Tibial artery (tissue), 4 donors: ENCODE measurements at regions not wholly inside any gene's neighbourhood (a gene's known extent, or its start where the extent isn't known, plus 50 kb on each side); places are given as distances from the start of the nearest gene placed in this dataset.

Source experiments
- DNase-seq, 2 donors: peaks; one replicate each; pipeline ENCODE4 v3.0.0-alpha.2; 2019
- H3K27ac ChIP-seq, 2 donors: fragments of 200-600 bp; sonication (generic) in 1 of 2; 1 replicate in 1 of 2; 2 replicates in 1 of 2; pipeline ENCODE4 v1.5.1; 2018 to 2019; ENCODE audit warnings: mild to moderate bottlenecking in 1 of 2
- H3K27me3 ChIP-seq, 2 donors: fragments of 200-600 bp; sonication (generic) in 1 of 2; one replicate each; pipeline versions ENCODE4 v1.5.1 to v1.6.0; 2016 to 2019
- H3K36me3 ChIP-seq, 3 donors: fragments of 200-600 bp; sonication (generic) in 2 of 3; one replicate each; pipeline ENCODE4 v1.5.1; 2016 to 2019; ENCODE audit warnings: mild to moderate bottlenecking in 2 of 3
- H3K4me1 ChIP-seq, 4 donors: fragments of 200-600 bp; sonication (generic) in 2 of 4; 1 replicate in 3 of 4; 2 replicates in 1 of 4; pipeline ENCODE4 v1.5.1; 2016 to 2019
- H3K4me3 ChIP-seq, 2 donors: fragments of 200-600 bp; sonication (generic) in 1 of 2; 1 replicate in 1 of 2; 2 replicates in 1 of 2; pipeline ENCODE4 v1.5.1; 2018 to 2019; ENCODE audit warnings: mild to moderate bottlenecking in 2 of 2
- H3K9me3 ChIP-seq, 3 donors: fragments of 200-600 bp; sonication (generic) in 1 of 3; one replicate each; pipeline ENCODE4 v1.5.1; 2016 to 2019
- intact Hi-C: fragments of 100-400 bp; cut with DNase I; formaldehyde crosslinking; loops from one replicate; pipeline ENCODE4 v1.15.0; 2023; ENCODE audit warnings: low total_unique reads
- TF ChIP-seq, protein P1 (sequence below), 2 experiments: fragments of 200-600 bp in 1 of 2; fragments of 450-650 bp in 1 of 2; IDR thresholded peaks; one replicate each; pipeline ENCODE4 v1.5.1; 2017 to 2019; ENCODE audit warnings: antibody characterized with exemption in 2 of 2, mild to moderate bottlenecking in 1 of 2, moderate library complexity in 1 of 2

DNA sequence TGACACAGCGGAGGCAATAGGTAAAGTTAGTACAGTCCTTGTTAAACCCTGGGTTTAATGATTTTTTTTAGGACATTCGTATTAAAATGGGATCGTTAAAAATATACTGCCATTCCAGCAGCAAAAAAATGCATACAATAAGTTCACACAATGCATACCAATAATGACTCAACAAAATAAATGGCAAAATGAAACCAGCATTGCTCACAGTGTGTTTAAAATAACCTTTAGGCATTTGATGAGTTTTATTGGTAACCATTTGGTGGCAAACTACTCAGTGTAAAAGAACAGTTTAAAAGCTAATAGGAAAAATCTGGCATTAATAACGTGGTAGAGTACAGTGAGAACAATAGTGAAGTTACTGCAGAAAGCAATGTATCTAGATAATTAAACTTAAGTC, 539.0 kb upstream of the PIK3C3 start:
- no peaks in the 10 kb centered on the region for H3K9me3 ChIP-seq
- no peaks in the 10 kb centered on the region for H3K36me3 ChIP-seq
- DNase-seq, result no peak
- no peaks in the 10 kb centered on the region for H3K4me1 ChIP-seq
- no peak overlapping the region for H3K4me3 ChIP-seq
- H3K27me3 ChIP-seq, result no peaks in the 10 kb centered on the region
- intact Hi-C loops, result no loop called here
- H3K27ac ChIP-seq, result no peak overlapping the region
- TF ChIP-seq, protein P1, sequence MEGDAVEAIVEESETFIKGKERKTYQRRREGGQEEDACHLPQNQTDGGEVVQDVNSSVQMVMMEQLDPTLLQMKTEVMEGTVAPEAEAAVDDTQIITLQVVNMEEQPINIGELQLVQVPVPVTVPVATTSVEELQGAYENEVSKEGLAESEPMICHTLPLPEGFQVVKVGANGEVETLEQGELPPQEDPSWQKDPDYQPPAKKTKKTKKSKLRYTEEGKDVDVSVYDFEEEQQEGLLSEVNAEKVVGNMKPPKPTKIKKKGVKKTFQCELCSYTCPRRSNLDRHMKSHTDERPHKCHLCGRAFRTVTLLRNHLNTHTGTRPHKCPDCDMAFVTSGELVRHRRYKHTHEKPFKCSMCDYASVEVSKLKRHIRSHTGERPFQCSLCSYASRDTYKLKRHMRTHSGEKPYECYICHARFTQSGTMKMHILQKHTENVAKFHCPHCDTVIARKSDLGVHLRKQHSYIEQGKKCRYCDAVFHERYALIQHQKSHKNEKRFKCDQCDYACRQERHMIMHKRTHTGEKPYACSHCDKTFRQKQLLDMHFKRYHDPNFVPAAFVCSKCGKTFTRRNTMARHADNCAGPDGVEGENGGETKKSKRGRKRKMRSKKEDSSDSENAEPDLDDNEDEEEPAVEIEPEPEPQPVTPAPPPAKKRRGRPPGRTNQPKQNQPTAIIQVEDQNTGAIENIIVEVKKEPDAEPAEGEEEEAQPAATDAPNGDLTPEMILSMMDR (IDR thresholded peaks at IDR 0.05), result no peak

DNA sequence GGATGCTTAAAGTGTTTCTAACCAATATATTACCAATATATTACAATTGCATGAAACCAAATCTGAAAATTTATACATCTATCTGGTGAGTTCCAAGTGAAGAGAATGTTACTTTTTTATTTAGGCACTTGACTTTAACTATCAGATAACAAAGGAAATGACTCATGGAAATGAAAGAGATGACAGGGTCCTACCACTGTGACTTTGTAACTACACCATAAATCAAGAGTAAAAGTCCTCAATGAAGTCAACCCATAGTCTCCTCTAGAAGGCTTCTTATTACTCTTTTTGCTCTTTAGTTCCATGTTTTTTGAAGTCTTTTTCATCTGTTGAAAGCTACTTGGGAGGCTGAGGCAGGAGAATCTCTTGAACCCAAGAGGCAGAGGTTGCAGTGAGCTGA, 545.0 kb upstream of the PIK3C3 start:
- no peak overlapping the region for H3K4me3 ChIP-seq
- no peaks in the 10 kb centered on the region for H3K27me3 ChIP-seq
- no peaks in the 10 kb centered on the region for H3K4me1 ChIP-seq
- TF ChIP-seq, protein P1 (IDR thresholded peaks at IDR 0.05), result no peak
- H3K36me3 ChIP-seq, result no peaks in the 10 kb centered on the region
- intact Hi-C loops, result no loop called here
- H3K9me3 ChIP-seq, result no peaks in the 10 kb centered on the region
- no peak for DNase-seq
- H3K27ac ChIP-seq, result no peak overlapping the region

DNA sequence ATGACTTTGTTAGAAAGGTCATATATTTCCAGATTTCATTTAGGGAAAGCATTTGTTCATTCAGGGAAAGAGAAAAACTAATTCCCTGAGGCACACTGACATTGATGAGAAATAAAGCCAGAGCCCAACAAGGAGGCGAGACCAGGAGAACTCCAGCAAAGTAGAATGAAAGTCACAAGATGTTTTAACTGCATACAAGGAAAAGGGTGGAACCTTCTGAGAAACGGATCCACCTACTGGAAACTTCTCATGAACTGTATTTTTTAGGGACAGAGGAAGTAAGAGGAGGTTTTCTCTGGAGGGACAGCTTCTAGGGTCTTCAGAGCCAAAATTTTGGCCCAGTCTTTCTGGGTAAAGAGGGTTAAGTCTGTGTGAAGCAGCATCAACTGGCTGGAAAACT, 548.2 kb upstream of the PIK3C3 start:
- no peak overlapping the region for H3K4me3 ChIP-seq
- TF ChIP-seq, protein P1 (IDR thresholded peaks at IDR 0.05), result no peak
- no peak overlapping the region for H3K27ac ChIP-seq
- intact Hi-C loops, result no loop called here
- no peaks in the 10 kb centered on the region for H3K4me1 ChIP-seq
- DNase-seq, result no peak
- no peaks in the 10 kb centered on the region for H3K27me3 ChIP-seq
- no peaks in the 10 kb centered on the region for H3K36me3 ChIP-seq
- no peaks in the 10 kb centered on the region for H3K9me3 ChIP-seq

DNA sequence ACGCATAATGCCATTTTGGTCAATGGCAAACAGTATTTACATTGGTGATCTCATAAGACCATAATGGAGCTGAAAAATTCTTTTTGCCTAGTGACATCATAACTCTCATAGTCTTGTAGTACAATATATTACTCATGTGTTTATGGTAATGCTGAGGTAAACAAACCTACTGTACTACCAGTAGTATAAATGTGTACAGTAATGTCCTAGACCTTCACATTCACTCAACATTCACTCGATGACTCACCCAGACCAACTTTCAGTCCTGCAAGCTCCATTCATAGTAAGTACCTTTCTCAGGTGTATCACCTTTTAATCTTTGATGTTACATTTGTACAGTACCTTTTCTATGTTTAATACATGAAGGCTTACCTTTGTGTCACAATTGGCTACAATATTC, 558.2 kb upstream of the PIK3C3 start:
- TF ChIP-seq, protein P1 (IDR thresholded peaks at IDR 0.05), result no peak

DNA sequence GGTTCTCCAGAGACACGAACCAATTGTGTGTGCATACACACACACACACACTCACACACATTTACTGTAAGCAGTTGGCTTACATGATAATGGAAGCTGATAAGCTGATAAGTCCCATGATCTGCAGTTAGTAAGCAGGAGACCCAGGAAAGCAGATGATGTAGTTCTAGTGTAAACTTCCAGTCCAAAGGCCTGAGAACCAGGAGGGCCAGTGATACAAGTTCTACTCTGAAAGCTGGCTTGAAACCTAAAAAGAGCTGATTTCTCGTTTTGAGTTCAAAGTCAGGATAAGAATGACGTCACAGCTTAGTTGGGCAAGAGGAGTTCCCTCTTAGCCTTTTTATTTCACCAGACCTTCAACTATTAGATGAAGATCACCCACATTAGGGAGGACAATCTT, 558.8 kb upstream of the PIK3C3 start:
- Histone ChIP-seq H3K4me1 (peaks cover 0 to 12% (median 5%) of the 10 kb centered on the region in 4 donors), H3K36me3 (no peaks in the 10 kb centered on the region), H3K9me3 (no peaks in the 10 kb centered on the region), H3K27me3 (no peaks in the 10 kb centered on the region), H3K27ac (no peak overlapping the region), H3K4me3 (no peak overlapping the region)
- DNase-seq, result no peak
- intact Hi-C loops, result no loop called here
- TF ChIP-seq, protein P1 (IDR thresholded peaks at IDR 0.05), result no peak

More for the DNA sequence above, 558.2 kb upstream of the PIK3C3 start:
- peaks cover 0 to 6% (median 2%) of the 10 kb centered on the region in 4 donors for H3K4me1 ChIP-seq
- no peaks in the 10 kb centered on the region for H3K9me3 ChIP-seq
- intact Hi-C loops, result no loop called here
- no peak overlapping the region for H3K4me3 ChIP-seq
- no peaks in the 10 kb centered on the region for H3K36me3 ChIP-seq
- no peak for DNase-seq
- no peak overlapping the region for H3K27ac ChIP-seq
- no peaks in the 10 kb centered on the region for H3K27me3 ChIP-seq

DNA sequence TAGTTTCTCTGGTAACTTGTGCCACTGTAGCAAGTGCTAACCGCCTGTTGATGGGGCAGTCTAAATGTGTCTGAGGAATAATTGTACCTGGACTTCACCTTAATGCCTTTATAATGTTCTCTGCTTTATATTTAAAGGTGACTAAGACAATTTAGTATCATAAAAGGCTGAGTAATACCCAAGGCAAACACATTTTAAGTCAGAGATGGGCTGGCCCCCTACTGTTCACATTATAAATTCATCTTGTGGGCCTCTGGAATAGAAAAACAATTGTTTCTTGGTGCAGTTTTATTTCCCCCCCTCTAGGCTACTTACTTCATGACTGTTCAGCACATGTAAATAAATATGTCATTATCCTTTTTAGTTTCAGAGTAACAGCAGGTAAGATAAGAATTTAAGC, 559.3 kb upstream of the PIK3C3 start:
- H3K27ac ChIP-seq, result no peak overlapping the region
- DNase-seq, result no peak
- no peaks in the 10 kb centered on the region for H3K27me3 ChIP-seq
- H3K4me3 ChIP-seq, result no peak overlapping the region
- H3K9me3 ChIP-seq, result no peaks in the 10 kb centered on the region
- intact Hi-C loops, result no loop called here
- peaks cover 0 to 14% (median 5%) of the 10 kb centered on the region in 4 donors for H3K4me1 ChIP-seq
- TF ChIP-seq, protein P1 (IDR thresholded peaks at IDR 0.05), result no peak
- H3K36me3 ChIP-seq, result no peaks in the 10 kb centered on the region
